Neural cell (in vitro differentiated cells): ENCODE measurements at regions not wholly inside any gene's neighbourhood (a gene's known extent, or its start where the extent isn't known, plus 50 kb on each side); places are given as distances from the start of the nearest gene placed in this dataset.

ENCODE experiments used
- H2AFZ ChIP-seq: fragments of 200-600, 300-800 bp; sonication (generic), shearing (Covaris generic); 2 replicates; pipeline ENCODE4 v1.6.0; 2014; ENCODE audit warnings: low read depth, mild to moderate bottlenecking, antibody characterized with exemption, low read length, moderate library complexity
- H3F3A ChIP-seq: fragments of 200-600 bp; shearing (Covaris generic); 2 replicates; pipeline ENCODE4 v1.6.1; 2016; ENCODE audit warnings: mild to moderate bottlenecking, moderate library complexity, mixed read lengths, antibody characterized with exemption, low read length; ENCODE audit not compliant: insufficient read depth, poor library complexity, severe bottlenecking
- H3K27ac ChIP-seq: fragments of 200-600, 300-800 bp; sonication (generic), shearing (Covaris generic); 2 replicates; pipeline ENCODE4 v1.5.1; 2014; ENCODE audit warnings: mild to moderate bottlenecking, low read length, moderate library complexity
- H3K27me3 ChIP-seq: fragments of 300-800, 200-600 bp; sonication (generic), shearing (Covaris generic); 2 replicates; pipeline ENCODE4 v1.6.0; 2014; ENCODE audit warnings: mild to moderate bottlenecking, low read depth, low read length, moderate library complexity; ENCODE audit not compliant: insufficient read depth
- H3K36me3 ChIP-seq: fragments of 300-800, 200-600 bp; sonication (generic), shearing (Covaris generic); 2 replicates; pipeline ENCODE4 v1.5.1; 2014; ENCODE audit warnings: mild to moderate bottlenecking, antibody characterized with exemption, low read length, moderate library complexity; ENCODE audit not compliant: insufficient read depth
- H3K4me2 ChIP-seq: fragments of 300-800, 200-600 bp; sonication (generic), shearing (Covaris generic); 2 replicates; pipeline ENCODE4 v1.6.0; 2014; ENCODE audit warnings: mild to moderate bottlenecking, low read length
- H3K4me3 ChIP-seq: fragments of 300-800, 200-600 bp; sonication (generic), shearing (Covaris generic); 2 replicates; pipeline ENCODE4 v1.5.1; 2014; ENCODE audit warnings: mild to moderate bottlenecking, low read length, moderate library complexity
- H3K79me2 ChIP-seq: fragments of 200-600 bp; shearing (Covaris generic); replicated peaks from 2 replicates; pipeline ENCODE4 v1.6.0; 2014; ENCODE audit warnings: mild to moderate bottlenecking, low read length, moderate library complexity; ENCODE audit not compliant: insufficient read depth
- H3K9ac ChIP-seq: fragments of 300-800, 200-600 bp; sonication (generic), shearing (Covaris generic); 2 replicates; pipeline ENCODE4 v1.6.1; 2016; ENCODE audit warnings: mild to moderate bottlenecking, low read length, mixed read lengths
- H3K9me2 ChIP-seq: fragments of 200-600 bp; shearing (Covaris generic); 2 replicates; pipeline ENCODE4 v1.6.1; 2016; ENCODE audit warnings: mild to moderate bottlenecking, low read length, mixed read lengths; ENCODE audit not compliant: insufficient read depth
- H3K9me3 ChIP-seq: fragments of 200-600, 300-800 bp; sonication (generic), shearing (Covaris generic); 2 replicates; pipeline ENCODE4 v1.6.1; 2016; ENCODE audit warnings: mild to moderate bottlenecking, mixed run types, low read length, moderate library complexity, mixed read lengths
- H4K20me1 ChIP-seq: fragments of 200-600 bp; shearing (Covaris generic); 2 replicates; pipeline ENCODE4 v1.6.1; 2016; ENCODE audit warnings: mild to moderate bottlenecking, mixed run types; ENCODE audit not compliant: insufficient read depth
- EP300 ChIP-seq: fragments of 450-650 bp; conservative IDR thresholded peaks from 2 replicates; pipeline ENCODE4 v1.6.1; 2014; ENCODE audit warnings: antibody characterized with exemption, mild to moderate bottlenecking, moderate library complexity; ENCODE audit not compliant: poor library complexity, severe bottlenecking
- EZH2 ChIP-seq: fragments of 200-600, 300-800 bp; shearing (Covaris generic), sonication (generic); IDR thresholded peaks from 2 replicates; pipeline ENCODE4 v1.6.1; 2014; ENCODE audit warnings: antibody characterized with exemption, low read length, borderline replicate concordance, mild to moderate bottlenecking; ENCODE audit not compliant: insufficient read depth, poor library complexity, severe bottlenecking
- MXI1 ChIP-seq: fragments of 450-650 bp; conservative IDR thresholded peaks from 2 replicates; pipeline ENCODE4 v1.6.1; 2014; ENCODE audit warnings: antibody characterized with exemption, mild to moderate bottlenecking; ENCODE audit not compliant: poor library complexity, severe bottlenecking
- POLR2AphosphoS5 ChIP-seq: IDR thresholded peaks from 2 replicates; pipeline ENCODE4 v1.6.1; 2012
- RAD21 ChIP-seq: fragments of 450-650 bp; conservative IDR thresholded peaks from 2 replicates; pipeline ENCODE4 v1.6.1; 2014; ENCODE audit warnings: antibody characterized with exemption, mild to moderate bottlenecking, moderate library complexity
- SMC3 ChIP-seq: fragments of 450-650 bp; conservative IDR thresholded peaks from 2 replicates; pipeline ENCODE4 v1.6.1; 2014; ENCODE audit warnings: antibody characterized with exemption, mild to moderate bottlenecking, moderate library complexity; ENCODE audit not compliant: poor library complexity
- TAF1 ChIP-seq: IDR thresholded peaks from 2 replicates; pipeline ENCODE4 v1.6.1; 2012; ENCODE audit warnings: low read depth
- TF ChIP-seq, protein P1 (sequence below): IDR thresholded peaks from 2 replicates; pipeline ENCODE4 v1.6.1; 2012; ENCODE audit warnings: borderline replicate concordance
- TF ChIP-seq, protein P2 (sequence below): fragments of 450-650 bp; IDR thresholded peaks from 2 replicates; pipeline ENCODE4 v1.5.1; 2014; ENCODE audit warnings: antibody characterized with exemption, mild to moderate bottlenecking, moderate library complexity; ENCODE audit not compliant: poor library complexity, severe bottlenecking

- H3K4me2 ChIP-seq: no peak overlapping the region
These were observed 330.4 kb upstream of the SLC14A2 start for GRCh38 chr18:45284851-45285250.

DNA sequence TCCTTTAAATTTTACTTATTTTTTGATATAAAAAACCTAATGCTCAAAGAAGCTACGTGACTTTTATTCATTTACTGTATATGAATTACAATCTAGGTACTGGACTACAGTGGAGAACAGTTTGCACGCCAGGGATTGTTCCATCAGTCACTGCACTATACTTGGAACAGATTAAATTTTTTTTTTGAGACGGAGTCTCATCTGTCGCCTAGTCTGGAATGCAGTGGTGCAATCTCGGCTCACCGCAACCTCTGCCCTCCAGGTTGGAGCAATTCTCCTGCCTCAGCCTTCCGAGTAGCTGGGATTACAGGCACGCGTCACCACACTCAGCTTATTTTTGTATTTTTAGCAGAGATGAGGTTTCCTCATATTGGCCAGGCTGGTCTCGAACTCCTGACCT lies 330.0 kb upstream of the SLC14A2 start:
- Histone ChIP-seq H3K4me3 (no peak overlapping the region), H2AFZ (no peak overlapping the region), H3K9me3 (no peaks in the 10 kb centered on the region), H4K20me1 (no peaks in the 10 kb centered on the region), H3K79me2 (no peaks in the 10 kb centered on the region), H3F3A (no peaks in the 10 kb centered on the region), H3K9me2 (no peaks in the 10 kb centered on the region), H3K27ac (no peak overlapping the region), H3K36me3 (no peaks in the 10 kb centered on the region), H3K4me2 (no peak overlapping the region), H3K9ac (no peak overlapping the region), H3K27me3 (no peaks in the 10 kb centered on the region)
- TF ChIP-seq SMC3: no peak
- no peak for TF ChIP-seq EZH2
- no peak for TF ChIP-seq TAF1

More at GRCh38 chr18:45284851-45285250, 330.4 kb upstream of the SLC14A2 start:
- TF ChIP-seq, protein P1, sequence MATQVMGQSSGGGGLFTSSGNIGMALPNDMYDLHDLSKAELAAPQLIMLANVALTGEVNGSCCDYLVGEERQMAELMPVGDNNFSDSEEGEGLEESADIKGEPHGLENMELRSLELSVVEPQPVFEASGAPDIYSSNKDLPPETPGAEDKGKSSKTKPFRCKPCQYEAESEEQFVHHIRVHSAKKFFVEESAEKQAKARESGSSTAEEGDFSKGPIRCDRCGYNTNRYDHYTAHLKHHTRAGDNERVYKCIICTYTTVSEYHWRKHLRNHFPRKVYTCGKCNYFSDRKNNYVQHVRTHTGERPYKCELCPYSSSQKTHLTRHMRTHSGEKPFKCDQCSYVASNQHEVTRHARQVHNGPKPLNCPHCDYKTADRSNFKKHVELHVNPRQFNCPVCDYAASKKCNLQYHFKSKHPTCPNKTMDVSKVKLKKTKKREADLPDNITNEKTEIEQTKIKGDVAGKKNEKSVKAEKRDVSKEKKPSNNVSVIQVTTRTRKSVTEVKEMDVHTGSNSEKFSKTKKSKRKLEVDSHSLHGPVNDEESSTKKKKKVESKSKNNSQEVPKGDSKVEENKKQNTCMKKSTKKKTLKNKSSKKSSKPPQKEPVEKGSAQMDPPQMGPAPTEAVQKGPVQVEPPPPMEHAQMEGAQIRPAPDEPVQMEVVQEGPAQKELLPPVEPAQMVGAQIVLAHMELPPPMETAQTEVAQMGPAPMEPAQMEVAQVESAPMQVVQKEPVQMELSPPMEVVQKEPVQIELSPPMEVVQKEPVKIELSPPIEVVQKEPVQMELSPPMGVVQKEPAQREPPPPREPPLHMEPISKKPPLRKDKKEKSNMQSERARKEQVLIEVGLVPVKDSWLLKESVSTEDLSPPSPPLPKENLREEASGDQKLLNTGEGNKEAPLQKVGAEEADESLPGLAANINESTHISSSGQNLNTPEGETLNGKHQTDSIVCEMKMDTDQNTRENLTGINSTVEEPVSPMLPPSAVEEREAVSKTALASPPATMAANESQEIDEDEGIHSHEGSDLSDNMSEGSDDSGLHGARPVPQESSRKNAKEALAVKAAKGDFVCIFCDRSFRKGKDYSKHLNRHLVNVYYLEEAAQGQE: no peak
- TF ChIP-seq MXI1: no peak
- Histone ChIP-seq H2AFZ (no peak overlapping the region), H3K27me3 (no peaks in the 10 kb centered on the region), H3K9ac (no peak overlapping the region), H3K4me3 (no peak overlapping the region), H4K20me1 (no peaks in the 10 kb centered on the region), H3F3A (no peaks in the 10 kb centered on the region), H3K79me2 (no peaks in the 10 kb centered on the region), H3K9me2 (no peaks in the 10 kb centered on the region), H3K27ac (no peak overlapping the region), H3K9me3 (no peaks in the 10 kb centered on the region), H3K36me3 (no peaks in the 10 kb centered on the region)

- Histone ChIP-seq H3F3A (peaks cover 8% of the 10 kb centered on the region), H3K27ac (no peak overlapping the region), H3K4me3 (no peak overlapping the region), H3K9ac (no peak overlapping the region), H2AFZ (no peak overlapping the region), H4K20me1 (no peaks in the 10 kb centered on the region), H3K36me3 (no peaks in the 10 kb centered on the region), H3K9me2 (no peaks in the 10 kb centered on the region), H3K4me2 (no peak overlapping the region), H3K27me3 (no peaks in the 10 kb centered on the region), H3K79me2 (no peaks in the 10 kb centered on the region), H3K9me3 (no peaks in the 10 kb centered on the region)
- TF ChIP-seq, protein P1: no peak
- TF ChIP-seq SMC3 (no peak), POLR2AphosphoS5 (no peak), EZH2 (no peak), MXI1 (no peak), TAF1 (no peak), RAD21 (no peak), EP300 (no peak)
- TF ChIP-seq, protein P2, sequence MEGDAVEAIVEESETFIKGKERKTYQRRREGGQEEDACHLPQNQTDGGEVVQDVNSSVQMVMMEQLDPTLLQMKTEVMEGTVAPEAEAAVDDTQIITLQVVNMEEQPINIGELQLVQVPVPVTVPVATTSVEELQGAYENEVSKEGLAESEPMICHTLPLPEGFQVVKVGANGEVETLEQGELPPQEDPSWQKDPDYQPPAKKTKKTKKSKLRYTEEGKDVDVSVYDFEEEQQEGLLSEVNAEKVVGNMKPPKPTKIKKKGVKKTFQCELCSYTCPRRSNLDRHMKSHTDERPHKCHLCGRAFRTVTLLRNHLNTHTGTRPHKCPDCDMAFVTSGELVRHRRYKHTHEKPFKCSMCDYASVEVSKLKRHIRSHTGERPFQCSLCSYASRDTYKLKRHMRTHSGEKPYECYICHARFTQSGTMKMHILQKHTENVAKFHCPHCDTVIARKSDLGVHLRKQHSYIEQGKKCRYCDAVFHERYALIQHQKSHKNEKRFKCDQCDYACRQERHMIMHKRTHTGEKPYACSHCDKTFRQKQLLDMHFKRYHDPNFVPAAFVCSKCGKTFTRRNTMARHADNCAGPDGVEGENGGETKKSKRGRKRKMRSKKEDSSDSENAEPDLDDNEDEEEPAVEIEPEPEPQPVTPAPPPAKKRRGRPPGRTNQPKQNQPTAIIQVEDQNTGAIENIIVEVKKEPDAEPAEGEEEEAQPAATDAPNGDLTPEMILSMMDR: no peak
These were observed 328.8 kb upstream of the SLC14A2 start for GRCh38 chr18:45286431-45286830.
